ENCODE measurements at regions not wholly inside any gene's neighbourhood (a gene's known extent, or its start where the extent isn't known, plus 50 kb on each side); places are given as distances from the start of the nearest gene placed in this dataset.

DNA sequence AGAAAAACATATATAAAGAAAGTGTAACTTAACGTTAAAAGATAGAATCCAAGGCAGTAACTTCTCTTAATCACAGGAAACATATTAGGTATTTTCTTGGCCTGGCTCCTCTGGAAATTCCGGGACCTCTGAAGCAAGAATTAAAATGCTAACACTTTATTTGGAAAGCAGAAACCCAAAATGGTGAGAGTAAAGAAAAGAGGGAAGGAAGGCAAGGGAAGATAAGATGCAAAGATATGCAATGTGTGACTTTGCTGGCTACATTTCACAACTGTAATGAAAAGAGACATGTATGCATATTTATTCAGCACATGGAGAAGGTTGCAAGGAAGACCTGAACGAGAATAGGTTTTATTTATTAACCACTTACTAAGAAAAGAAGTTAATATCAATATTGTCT lies 372.5 kb downstream of the TBL1XR1 start:
- no peak for DNase-seq
- TF ChIP-seq GATA1 (IDR thresholded peaks at IDR 0.05; ENCODE audit: low read depth, low read length): no peak
- no peak for TF ChIP-seq POLR2A (IDR thresholded peaks at IDR 0.05; ENCODE audit: low read length)

DNA sequence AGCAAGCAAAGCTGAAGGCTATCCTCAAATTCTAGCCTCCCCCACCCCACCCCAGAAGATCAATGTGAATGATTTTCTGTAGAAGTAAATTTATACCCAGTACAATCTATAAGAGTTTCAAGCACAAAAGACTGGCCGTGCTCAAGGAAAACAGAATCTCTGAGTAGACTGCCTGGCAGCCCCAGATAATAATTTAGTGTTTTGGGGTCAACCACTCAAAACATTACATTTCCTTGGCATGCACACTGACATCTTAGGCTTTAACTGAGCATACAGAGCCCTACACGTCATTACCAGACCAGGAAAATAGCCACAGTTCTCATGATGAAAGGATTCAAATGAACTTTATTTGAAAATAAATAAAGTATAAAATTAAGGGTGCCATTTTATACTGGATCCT lies 376.5 kb downstream of the TBL1XR1 start:
- TF ChIP-seq POLR2A (IDR thresholded peaks at IDR 0.05; ENCODE audit: low read length): no peak
- no peak for TF ChIP-seq GATA1 (IDR thresholded peaks at IDR 0.05; ENCODE audit: low read depth, low read length)
- no peak for DNase-seq

DNA sequence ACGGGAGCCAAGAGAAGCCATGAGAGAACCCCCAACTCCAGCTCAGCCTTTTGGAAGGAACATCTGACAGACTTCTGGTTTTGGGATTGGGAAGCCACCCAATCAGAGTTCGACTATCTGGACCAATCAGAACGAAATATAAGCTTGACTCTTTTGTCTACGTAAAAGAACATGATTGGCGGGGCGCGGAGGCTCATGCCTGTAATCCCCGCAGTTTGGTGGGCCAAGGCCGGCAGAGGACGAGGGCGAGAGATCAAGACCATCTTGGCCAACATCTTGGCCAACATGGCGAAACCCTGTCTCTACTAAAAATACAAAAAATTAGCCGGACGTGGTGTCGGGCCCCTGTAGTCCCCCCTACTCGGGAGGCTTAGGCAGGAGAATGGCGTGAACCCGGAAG lies 380.3 kb downstream of the TBL1XR1 start:
- TF ChIP-seq GATA1 (IDR thresholded peaks at IDR 0.05; ENCODE audit: low read depth, low read length) (no peak), POLR2A (IDR thresholded peaks at IDR 0.05; ENCODE audit: low read length) (no peak)
- DNase-seq: no peak

DNA sequence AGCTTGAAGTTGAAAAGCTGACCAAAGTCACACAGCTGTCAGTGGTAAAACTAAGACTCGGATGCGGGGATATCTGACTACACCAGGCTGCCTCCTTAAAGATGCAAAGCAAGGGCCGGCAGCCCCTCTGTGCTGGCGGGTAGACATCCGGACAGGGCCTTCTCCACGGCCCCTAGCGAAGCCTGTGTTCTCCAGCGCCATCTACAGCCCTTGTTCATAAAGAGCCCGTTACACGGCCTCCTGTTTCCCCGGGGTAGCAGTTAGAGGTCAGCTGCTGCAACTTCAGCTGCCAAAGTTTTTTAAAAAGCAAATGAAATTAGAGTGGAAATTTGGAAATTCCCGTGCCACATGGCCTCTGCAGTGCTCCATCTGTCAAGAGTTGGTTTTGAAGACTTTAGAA lies 383.0 kb downstream of the TBL1XR1 start:
- DNase-seq: peak; percentile 49
- TF ChIP-seq POLR2A (IDR thresholded peaks at IDR 0.05; ENCODE audit: low read length) (no peak), GATA1 (IDR thresholded peaks at IDR 0.05; ENCODE audit: low read depth, low read length) (no peak)

DNA sequence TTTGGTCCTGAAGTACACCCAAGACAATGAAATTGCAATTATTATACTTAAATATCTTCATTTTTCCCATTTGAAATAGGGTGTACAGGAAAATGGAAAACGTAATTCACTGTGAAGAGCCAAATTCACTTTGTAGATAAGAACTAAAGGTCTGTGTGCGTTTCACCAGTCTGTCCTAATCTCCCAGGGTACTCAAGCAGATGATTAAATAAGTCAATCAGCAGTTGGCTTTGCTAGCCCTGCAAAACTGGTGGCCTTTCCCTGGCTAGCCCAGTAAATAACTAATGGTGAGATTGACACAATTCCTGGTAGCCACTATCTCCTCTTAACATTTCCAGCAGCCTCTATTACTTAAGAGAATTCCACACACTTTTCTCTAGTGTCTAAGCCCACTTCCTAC lies 389.3 kb downstream of the TBL1XR1 start:
- DNase-seq: no peak
- no peak for TF ChIP-seq GATA1 (IDR thresholded peaks at IDR 0.05; ENCODE audit: low read depth, low read length)
- TF ChIP-seq POLR2A (IDR thresholded peaks at IDR 0.05; ENCODE audit: low read length): no peak

DNA sequence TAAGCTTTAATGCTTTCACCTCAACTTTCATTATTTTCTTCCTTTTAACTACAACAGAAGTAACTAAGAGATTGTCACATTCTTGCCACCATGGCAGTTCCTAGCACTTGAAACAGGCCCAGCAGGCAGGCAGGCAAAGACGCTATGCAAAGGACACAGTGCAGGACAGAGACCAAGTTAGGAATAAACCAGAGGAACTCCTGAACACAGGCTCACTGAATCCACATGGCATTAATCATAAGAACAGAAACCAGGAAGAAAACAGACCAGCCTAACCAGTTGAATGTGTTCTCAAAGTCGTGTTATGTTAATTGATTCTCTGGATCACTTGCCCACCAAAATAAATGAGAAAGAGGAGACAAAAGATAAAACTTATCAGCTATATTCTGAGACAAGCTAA lies 397.6 kb downstream of the TBL1XR1 start:
- TF ChIP-seq POLR2A (IDR thresholded peaks at IDR 0.05; ENCODE audit: low read length): no peak
- TF ChIP-seq GATA1 (IDR thresholded peaks at IDR 0.05; ENCODE audit: low read depth, low read length): no peak
- no peak for DNase-seq

DNA sequence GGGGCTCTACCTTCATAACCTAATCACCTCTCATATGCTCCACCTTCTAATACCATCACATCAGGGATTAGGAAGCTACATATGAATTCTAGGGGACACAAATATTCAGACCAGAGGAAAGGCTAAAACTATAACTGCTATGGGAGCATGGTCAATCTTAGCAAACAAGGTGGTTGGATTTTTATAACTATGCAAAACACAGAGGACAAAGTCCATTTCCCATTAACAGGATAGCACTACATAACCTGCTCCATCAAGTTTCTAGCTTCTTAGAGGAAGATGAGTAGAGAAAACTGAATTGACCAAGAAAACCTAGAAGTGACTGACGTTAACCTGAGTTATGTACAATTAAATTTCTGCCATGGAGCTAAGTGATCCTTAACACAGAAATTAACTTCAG lies 398.6 kb downstream of the TBL1XR1 start:
- TF ChIP-seq POLR2A (IDR thresholded peaks at IDR 0.05; ENCODE audit: low read length) (no peak), GATA1 (IDR thresholded peaks at IDR 0.05; ENCODE audit: low read depth, low read length) (no peak)
- DNase-seq: no peak

DNA sequence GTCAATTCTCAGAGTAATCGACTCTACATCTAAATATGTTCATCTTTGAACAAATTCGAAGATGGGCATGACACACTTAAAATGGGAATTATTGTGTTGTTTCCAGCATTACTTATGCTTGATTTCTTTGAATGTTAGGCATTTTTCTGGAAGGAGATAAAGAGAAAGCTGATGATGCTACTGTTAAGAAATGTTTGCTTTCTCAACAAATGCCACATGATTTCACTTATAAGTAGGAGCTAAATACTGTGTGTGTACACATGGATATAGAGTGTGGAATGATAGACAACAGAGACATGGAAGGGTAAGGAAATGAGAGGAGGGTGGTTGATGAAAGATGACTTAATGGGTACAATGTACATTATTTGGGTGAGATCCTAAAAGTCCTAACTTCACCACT lies 400.9 kb downstream of the TBL1XR1 start:
- DNase-seq: no peak
- no peak for TF ChIP-seq POLR2A (IDR thresholded peaks at IDR 0.05; ENCODE audit: low read length)
- no peak for TF ChIP-seq GATA1 (IDR thresholded peaks at IDR 0.05; ENCODE audit: low read depth, low read length)

DNA sequence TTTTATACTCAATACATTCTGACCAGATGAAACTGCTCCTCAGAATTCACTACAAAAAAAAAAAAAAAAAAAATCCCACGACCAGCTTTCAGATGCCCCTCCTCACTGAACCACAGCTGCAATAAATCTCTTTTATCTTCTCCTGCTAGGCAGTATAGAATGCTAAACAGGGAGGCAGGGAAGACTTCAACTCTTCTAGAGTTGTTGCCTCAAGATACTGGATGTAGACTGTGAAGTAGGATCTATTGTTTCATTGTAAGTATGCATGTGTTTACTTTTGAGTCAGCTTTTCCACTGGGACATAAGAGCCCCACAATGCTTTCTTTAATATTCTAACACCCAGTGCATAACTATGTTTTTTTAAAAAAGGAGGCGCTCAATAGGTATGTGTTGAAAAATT lies 401.4 kb downstream of the TBL1XR1 start:
- no peak for DNase-seq

DNA sequence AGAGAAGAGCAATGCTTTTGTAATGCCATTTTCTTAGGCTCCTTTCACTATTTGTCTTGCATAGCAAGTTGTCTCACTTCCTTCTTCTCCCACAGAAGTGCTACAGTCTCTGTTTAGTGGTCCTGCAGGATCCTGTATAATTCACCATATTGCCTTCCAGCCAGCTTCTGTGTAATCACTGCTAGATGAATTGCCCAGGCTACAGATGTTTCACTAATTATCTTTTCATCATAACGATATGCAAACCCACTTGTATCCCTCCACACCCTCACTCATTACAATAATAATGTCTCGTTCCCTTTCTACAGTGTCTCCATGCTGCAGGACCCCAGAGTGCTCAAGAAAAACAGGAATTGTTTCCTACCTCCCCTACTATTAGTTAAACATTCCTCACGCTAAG lies 402.9 kb downstream of the TBL1XR1 start:
- no peak for TF ChIP-seq GATA1 (IDR thresholded peaks at IDR 0.05; ENCODE audit: low read depth, low read length)
- no peak for TF ChIP-seq POLR2A (IDR thresholded peaks at IDR 0.05; ENCODE audit: low read length)
- no peak for DNase-seq

More for the DNA sequence above, 401.4 kb downstream of the TBL1XR1 start:
- TF ChIP-seq GATA1 (IDR thresholded peaks at IDR 0.05; ENCODE audit: low read depth, low read length) (no peak), POLR2A (IDR thresholded peaks at IDR 0.05; ENCODE audit: low read length) (no peak)

DNA sequence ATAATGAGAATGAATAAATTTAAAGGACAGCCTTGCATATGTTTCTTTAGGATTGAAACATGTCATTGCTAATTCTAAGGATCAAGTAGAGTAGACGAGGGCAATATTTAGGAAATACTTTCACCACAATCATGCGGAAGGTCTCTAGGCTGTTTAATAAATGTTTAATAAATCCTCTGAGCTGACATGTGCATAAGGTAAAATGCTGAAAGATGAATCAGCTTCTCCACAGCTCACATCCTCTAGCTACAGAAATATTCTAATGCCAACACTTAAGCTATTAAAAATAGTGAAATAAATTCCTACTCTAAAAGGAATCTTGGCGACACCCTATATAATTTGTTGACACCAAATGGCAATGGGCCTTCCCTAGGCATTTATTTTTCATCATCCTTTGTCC lies 407.3 kb downstream of the TBL1XR1 start:
- DNase-seq: no peak

DNA sequence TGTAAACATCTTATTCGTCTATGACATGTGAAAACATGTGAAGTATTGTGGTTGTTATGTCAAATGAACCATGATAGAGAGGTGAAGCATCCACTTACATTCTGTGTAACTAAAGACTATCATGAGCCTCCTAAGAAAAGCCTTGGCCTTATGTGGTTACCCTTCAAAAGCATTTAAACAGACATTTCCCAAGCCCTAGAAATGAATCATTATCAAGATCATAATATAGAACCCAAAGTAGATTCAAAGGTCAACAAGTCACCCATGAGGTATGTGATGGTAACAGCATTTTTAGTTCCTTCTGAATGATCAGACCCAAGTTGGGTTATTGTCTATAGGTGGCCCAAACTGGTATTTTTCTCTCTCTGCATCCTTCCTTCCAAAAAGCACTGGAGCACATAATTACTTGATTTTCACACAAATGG lies 408.0 kb downstream of the TBL1XR1 start:
- TF ChIP-seq GATA1 (IDR thresholded peaks at IDR 0.05; ENCODE audit: low read depth, low read length) (no peak), POLR2A (IDR thresholded peaks at IDR 0.05; ENCODE audit: low read length) (no peak)
- no peak for DNase-seq

More for the DNA sequence above, 407.3 kb downstream of the TBL1XR1 start:
- TF ChIP-seq GATA1 (IDR thresholded peaks at IDR 0.05; ENCODE audit: low read depth, low read length) (no peak), POLR2A (IDR thresholded peaks at IDR 0.05; ENCODE audit: low read length) (no peak)

DNA sequence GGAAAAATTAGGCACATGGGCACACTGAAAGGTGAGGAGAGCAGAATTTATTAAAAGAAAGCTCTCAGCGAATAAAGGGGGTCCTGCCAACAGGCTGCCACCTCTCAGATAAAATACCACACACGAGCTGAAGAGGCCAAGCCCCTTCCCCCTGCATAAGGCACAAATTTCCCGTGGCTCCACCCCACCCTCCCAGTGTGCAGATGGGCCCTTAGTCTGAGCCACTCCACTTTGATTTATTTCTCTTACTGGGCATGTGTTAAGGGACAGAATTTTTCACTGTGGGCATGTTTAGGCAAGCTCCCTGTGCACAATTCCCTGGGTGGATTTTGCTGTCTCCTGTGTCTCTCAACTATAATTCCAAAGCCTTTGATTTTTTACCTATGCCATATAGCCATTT lies 409.8 kb downstream of the TBL1XR1 start:
- TF ChIP-seq GATA1 (IDR thresholded peaks at IDR 0.05; ENCODE audit: low read depth, low read length) (no peak), POLR2A (IDR thresholded peaks at IDR 0.05; ENCODE audit: low read length) (no peak)
- no peak for DNase-seq

DNA sequence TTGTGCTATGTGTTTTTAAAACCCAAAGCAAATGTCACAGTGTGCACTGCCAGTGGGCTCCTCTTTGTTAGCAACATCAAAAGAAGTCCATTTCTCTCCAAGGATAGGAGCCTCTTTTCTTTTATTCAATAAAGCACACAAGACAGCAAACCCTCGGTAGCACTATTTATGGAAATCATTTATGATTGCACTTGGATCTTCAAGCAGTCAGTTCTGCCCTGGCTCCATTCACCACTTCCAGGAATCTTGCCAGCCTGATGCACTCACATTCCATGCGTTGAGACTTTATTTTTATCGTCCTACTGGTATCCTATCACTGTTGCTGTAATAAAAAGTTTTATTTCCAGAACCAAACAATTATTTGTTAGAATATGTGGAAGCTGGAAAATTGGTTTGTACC lies 412.1 kb downstream of the TBL1XR1 start:
- no peak for DNase-seq
- no peak for TF ChIP-seq POLR2A (IDR thresholded peaks at IDR 0.05; ENCODE audit: low read length)
- TF ChIP-seq GATA1 (IDR thresholded peaks at IDR 0.05; ENCODE audit: low read depth, low read length): no peak

DNA sequence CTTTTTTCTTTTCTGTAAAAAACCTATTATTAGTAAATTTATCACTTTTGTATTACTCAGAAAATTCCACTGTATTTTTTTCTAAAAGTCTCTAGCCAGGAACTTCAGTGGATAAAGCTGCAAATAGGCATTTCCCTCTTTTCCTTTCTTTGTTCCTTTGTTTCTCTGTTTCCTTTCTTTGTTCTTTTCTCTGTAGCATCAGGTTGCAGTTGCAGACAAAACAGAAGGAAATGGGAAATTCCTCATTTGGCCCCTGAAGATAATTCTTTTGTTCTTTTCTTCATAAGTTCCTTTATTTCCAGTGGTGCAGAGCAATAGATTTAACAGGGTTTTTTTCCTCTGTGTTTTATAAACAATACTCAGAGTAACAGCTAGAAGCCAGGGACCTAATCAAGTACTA lies 416.5 kb downstream of the TBL1XR1 start:
- no peak for DNase-seq
- TF ChIP-seq GATA1 (IDR thresholded peaks at IDR 0.05; ENCODE audit: low read depth, low read length) (no peak), POLR2A (IDR thresholded peaks at IDR 0.05; ENCODE audit: low read length) (no peak)

DNA sequence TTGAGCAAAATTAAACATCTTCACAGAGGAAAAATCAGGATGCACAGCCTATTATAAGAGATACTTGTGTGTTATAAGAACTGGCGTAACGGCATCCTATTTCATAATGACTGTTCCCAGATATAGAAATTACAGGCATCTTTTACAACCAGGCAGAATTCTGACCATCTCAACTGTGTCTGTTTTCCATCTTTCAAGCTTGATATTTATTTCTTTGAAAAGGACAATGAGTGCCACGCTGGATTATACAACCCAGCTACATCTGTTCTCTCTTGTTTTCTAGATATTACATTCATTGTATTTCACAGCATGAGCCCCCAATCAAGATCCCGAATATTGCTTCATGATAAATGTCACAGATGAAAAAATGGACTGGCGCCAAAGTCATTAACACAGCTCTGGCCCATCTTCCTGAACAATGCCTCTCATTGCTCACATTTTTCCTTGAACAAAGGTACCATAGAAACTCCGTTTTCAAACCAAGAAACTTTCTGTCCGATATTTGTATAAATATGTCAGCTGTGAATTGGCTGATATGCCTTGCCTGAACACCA lies 420.6 kb downstream of the TBL1XR1 start:
- TF ChIP-seq POLR2A (IDR thresholded peaks at IDR 0.05; ENCODE audit: low read length): no peak
- TF ChIP-seq GATA1 (IDR thresholded peaks at IDR 0.05; ENCODE audit: low read depth, low read length): no peak
- no peak for DNase-seq

Measured in erythroblast (primary cell).